ENCODE measurements at regions not wholly inside any gene's neighbourhood (a gene's known extent, or its start where the extent isn't known, plus 50 kb on each side); places are given as distances from the start of the nearest gene placed in this dataset.

DNA sequence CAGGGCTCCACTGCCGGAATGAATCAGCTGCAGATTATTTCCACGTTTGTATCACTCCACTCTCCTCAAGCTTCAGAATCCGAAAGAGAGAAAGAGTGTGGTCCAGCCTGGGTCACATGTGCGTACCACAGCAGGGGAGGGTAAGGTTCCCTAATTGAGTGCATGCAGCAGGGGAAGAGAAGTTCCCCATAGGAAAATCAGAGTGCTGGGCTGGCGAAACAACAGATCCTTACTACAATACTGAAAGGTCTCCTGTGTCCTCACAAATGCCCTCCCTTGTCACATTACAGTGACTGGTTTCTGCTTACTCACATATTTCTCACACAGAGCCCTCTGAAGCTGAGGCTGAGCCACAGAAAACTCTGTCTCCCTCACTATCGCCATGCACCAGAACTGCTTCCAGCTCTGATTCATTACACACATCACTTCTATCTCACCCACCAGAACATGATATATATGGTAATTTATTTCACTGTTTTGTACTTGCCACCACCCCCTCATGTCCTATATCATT, 532.2 kb upstream of the TUSC1 start:
- no peak overlapping the region for H3K4me3 ChIP-seq
- WGBS, 2 donors = 52 to 56% methylated on average over 6 of the region's 6 CpGs
- intact Hi-C loops (cut with DNase I) = no loop called here
- DNase-seq = no peak
- no peaks in the 10 kb centered on the region for H3K9me3 ChIP-seq
- no peak for ATAC-seq
- H3K36me3 ChIP-seq (replicated peaks in 1 of 2; ENCODE audit: insufficient read depth in 1 of 2, low read depth in 2 of 2) = no peaks in the 10 kb centered on the region
- no peaks in the 10 kb centered on the region for H3K4me1 ChIP-seq
- H3K27me3 ChIP-seq = no peaks in the 10 kb centered on the region
- H3K27ac ChIP-seq = no peak overlapping the region
- no peak for TF ChIP-seq CTCF (IDR thresholded peaks at IDR 0.05)
- TF ChIP-seq POLR2A (IDR thresholded peaks at IDR 0.05) = no peak

DNA sequence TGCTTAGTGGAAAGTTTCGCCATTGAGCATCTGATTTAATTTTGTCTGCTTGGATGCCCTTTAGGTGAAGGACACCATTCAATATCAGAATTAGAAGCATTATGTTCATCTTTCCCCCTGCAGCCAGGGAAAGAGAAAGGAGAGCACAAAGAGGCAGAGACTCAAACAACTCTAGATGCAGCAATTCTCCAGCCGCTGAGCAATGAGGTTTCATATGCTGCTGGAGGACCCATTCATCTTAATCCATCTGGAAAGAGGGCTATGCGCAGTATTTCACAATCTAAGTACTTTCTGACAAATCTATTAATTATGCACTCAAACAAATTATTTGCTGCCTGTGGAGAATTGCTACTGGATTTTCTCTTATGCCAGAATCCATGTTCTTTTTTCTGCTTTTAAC, 527.0 kb upstream of the TUSC1 start:
- Histone ChIP-seq H3K4me1 (no peaks in the 10 kb centered on the region), H3K36me3 (replicated peaks in 1 of 2; ENCODE audit: insufficient read depth in 1 of 2, low read depth in 2 of 2) (no peaks in the 10 kb centered on the region), H3K27ac (no peak overlapping the region), H3K9me3 (no peaks in the 10 kb centered on the region), H3K4me3 (no peak overlapping the region), H3K27me3 (no peaks in the 10 kb centered on the region)
- intact Hi-C loops (cut with DNase I) = no loop called here
- no peak for DNase-seq
- WGBS, 2 donors = 68 to 85% methylated on average over 3 of the region's 3 CpGs
- no peak for TF ChIP-seq CTCF (IDR thresholded peaks at IDR 0.05)
- no peak for TF ChIP-seq POLR2A (IDR thresholded peaks at IDR 0.05)
- ATAC-seq = no peak

DNA sequence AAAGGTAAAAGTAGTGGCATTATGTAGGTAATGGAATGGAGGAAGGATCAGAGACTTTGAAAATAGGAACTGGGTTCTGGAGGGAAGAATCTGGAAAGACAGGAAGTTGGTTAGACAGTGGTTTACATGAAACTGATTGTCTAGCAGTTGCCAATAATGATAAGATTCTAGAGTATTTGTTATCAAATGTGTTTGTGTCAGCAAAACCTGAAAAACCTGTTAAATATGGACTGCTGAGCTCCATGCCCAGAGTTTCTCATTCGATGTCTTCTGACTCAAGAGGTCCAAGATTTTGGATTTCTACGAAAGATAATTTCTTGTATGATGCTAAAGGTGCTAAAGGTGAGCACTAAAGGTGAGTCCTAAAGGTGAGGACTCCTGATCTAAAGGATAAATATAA, 515.0 kb upstream of the TUSC1 start:
- no peak overlapping the region for H3K4me3 ChIP-seq
- DNase-seq (no peak), ATAC-seq (no peak)
- 53 to 54% methylated on average over 2 of the region's 2 CpGs for WGBS, 2 donors
- TF ChIP-seq POLR2A (IDR thresholded peaks at IDR 0.05) = no peak
- no peak for TF ChIP-seq CTCF (IDR thresholded peaks at IDR 0.05)
- no peaks in the 10 kb centered on the region for H3K4me1 ChIP-seq
- peaks cover 0 to 8% (median 0%) of the 10 kb centered on the region in 3 donors for H3K9me3 ChIP-seq
- intact Hi-C loops (cut with DNase I) = no loop called here
- H3K36me3 ChIP-seq (replicated peaks in 1 of 2; ENCODE audit: insufficient read depth in 1 of 2, low read depth in 2 of 2) = no peaks in the 10 kb centered on the region
- H3K27ac ChIP-seq = no peak overlapping the region
- no peaks in the 10 kb centered on the region for H3K27me3 ChIP-seq

DNA sequence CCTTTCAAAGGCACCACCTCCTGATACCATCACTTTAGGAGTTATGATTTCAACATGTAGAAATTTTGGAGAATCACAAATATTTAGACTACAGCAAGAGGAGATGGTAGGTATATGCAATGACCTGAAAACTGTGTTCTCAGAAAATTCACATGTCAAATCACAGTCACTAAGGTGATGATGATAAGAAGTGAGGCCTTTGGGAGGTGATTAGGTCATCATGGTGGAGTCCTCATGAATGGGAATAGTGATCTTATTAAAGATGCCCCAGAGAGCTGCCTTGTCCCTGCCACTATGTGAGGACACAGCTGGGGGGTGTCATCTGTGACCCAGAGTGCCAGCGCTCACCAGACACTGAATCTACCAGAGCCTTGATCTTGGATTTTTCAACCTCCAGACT, 513.5 kb upstream of the TUSC1 start:
- DNase-seq = no peak
- Histone ChIP-seq H3K4me3 (no peak overlapping the region), H3K27me3 (no peaks in the 10 kb centered on the region), H3K36me3 (replicated peaks in 1 of 2; ENCODE audit: insufficient read depth in 1 of 2, low read depth in 2 of 2) (no peaks in the 10 kb centered on the region), H3K4me1 (no peaks in the 10 kb centered on the region), H3K27ac (no peak overlapping the region), H3K9me3 (peaks cover 0 to 8% (median 0%) of the 10 kb centered on the region in 3 donors)
- intact Hi-C loops (cut with DNase I) = no loop called here
- WGBS, 2 donors = 89 to 100% methylated on average over 1 of the region's 1 CpG
- no peak for ATAC-seq
- TF ChIP-seq POLR2A (IDR thresholded peaks at IDR 0.05) = no peak
- TF ChIP-seq CTCF (IDR thresholded peaks at IDR 0.05) = no peak

DNA sequence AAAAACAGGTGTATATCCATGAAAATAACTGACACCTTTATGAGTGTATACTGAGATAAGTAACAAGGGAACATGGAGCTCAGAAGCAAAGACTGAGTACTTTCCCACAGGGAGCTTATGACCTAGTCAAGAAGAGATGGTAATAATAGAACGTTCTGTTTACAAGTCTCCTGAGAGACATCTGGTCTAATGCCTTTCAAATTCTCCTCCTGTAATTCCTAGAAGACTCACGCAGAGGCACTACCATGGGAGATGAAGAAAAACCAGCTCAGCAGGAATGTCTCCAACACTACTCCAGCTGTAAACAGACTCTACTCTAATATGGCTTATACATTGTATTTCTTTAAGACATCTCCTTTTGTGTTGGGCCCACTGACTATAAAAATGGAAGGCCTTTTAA, 503.6 kb upstream of the TUSC1 start:
- Histone ChIP-seq H3K4me3 (no peak overlapping the region), H3K27ac (no peak overlapping the region), H3K4me1 (no peaks in the 10 kb centered on the region), H3K27me3 (no peaks in the 10 kb centered on the region), H3K9me3 (no peaks in the 10 kb centered on the region), H3K36me3 (replicated peaks in 1 of 2; ENCODE audit: insufficient read depth in 1 of 2, low read depth in 2 of 2) (no peaks in the 10 kb centered on the region)
- TF ChIP-seq POLR2A (IDR thresholded peaks at IDR 0.05) (no peak), CTCF (IDR thresholded peaks at IDR 0.05) (no peak)
- 29 to 35% methylated on average over 2 of the region's 2 CpGs for WGBS, 2 donors
- intact Hi-C loops (cut with DNase I) = no loop called here
- no peak for DNase-seq
- ATAC-seq = no peak

Data from body of pancreas (tissue), 4 donors.